HG03095 (cell line): ENCODE measurements at regions not wholly inside any gene's neighbourhood (a gene's known extent, or its start where the extent isn't known, plus 50 kb on each side); places are given as distances from the start of the nearest gene placed in this dataset.

ENCODE experiments used
- ATAC-seq: cut with Tn5 transposase; IDR thresholded peaks from one replicate; pipeline ENCODE4 v1.9.1; 2021; ENCODE audit warnings: moderate library complexity; ENCODE audit not compliant: unreplicated experiment

DNA sequence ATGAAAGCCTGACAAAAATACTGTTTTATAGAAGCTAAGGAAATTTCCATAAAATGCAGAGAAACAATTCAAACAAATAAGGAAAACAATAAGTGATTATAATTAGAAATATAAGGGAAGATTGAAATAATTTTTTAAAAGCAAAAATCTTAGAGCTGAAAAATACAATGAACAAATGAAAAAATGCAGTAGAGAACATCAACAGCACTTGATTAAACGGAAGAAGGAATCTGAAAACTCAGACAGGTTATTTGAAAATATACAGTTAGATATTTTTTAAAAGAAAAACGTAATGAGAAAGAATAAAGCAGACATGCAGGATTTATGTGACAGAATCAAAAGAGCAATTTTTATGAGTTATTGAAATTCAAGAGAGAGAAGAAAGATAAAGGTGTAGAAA is 279.1 kb upstream of the MAGI2 start:
- no peak for ATAC-seq

DNA sequence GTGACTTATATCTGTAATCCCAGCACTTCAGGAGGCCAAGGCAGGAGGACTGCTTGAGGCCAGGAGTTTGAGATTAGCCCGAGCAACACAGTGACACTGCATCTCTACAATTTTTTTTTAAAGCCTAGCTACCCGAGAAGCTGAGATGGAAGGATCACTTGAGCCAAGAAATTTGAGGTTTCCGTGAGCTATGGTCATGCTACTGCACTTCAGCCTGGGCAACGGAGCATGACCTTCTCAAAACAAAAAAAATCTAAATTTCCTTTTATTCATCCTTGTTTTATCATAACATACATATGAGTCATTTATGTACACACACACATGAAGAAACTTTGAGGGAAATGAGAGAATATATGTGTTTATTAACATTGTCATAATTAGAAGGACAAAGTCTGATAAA is 277.5 kb upstream of the MAGI2 start:
- no peak for ATAC-seq

DNA sequence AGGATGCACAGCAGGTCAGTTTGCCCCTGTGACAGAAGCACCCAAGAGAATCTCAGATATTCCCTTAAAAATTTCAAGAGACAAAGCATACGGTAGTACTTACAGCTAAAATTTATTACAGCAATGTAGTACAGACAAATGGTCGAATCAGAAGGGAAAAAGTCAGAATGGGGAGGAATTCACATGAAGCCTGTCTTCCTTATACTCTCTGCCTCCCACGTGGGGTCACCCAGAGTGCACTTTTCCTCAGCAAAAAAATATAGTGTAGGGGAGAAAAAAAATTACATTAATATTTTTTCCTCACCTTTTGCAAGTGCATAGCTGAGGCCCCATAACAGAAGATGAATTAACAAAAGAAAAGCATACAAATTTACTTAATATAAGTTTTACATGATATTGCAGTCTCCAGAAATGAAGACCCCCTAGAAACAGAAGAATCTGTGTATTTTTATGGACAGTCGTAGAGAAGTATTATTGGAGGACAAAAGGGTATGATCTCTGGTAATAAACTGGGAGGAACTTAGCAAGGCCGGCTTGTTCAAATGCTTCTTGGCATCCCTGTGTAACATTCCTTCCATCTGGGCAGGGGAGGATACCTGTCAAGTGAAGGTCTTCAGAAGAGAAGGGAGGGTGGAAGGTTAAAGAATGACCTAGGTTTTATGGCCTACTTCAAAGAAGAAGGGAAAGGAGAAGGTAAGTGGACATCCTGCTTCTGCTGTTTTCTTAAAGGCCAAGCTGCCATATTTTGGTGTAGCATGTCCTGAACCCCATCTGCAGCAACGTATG is 270.6 kb upstream of the MAGI2 start:
- no peak for ATAC-seq

DNA sequence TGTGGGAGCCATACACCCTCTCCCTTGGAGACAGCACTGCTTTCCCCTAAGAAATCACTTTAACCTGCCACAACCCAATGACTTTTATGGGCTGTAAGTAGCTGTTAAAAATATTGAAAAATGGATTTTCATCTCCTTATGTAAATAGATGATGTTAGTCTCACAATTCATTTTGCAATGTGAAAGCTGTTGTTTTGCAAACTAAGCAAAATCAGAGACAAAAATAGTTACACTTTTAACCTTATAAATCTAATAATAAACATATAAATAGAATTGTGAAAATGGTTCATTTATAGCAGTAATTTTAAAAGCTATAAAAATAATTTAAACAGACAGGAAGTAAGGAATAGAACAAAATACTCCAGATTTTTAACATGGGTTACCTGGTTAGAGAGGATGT is 268.8 kb upstream of the MAGI2 start:
- ATAC-seq = no peak

DNA sequence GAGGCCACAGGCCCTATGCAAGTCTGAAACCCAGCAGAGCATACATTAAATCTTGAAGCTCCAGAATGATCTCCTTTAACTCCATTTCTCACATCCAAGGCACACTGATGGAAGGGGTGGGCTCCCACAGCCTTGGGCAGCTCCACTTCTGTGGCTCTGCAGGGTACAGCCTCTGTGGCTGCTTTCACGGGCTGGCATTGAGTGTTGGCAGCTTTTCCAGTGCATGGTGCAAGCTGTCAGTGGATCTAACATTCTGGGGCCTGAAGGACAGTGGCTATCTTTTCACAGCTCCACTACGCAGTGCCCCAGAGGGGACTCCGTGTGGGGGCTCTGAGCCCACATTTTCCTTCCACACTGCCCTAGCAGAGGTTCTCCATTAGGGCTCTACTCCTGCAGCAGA is 265.7 kb upstream of the MAGI2 start:
- ATAC-seq = no peak

DNA sequence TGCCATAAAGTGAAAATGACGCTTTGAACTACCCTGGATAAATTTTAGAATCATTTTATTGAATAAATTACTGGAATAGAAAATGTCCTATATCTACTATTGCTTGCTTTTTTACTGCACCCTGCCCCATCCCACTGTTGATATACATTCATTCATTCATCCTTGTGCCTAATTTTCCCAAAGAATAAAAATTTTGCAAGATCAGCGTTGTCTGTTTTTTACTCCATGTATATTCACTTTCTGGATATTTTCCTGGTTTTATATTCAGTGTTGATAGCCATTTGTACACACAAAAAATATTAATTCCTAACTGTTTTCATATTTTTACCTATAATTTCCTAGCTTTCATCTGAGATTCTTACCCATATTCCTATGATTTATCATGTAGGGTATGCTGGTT is 262.9 kb upstream of the MAGI2 start:
- ATAC-seq = no peak

DNA sequence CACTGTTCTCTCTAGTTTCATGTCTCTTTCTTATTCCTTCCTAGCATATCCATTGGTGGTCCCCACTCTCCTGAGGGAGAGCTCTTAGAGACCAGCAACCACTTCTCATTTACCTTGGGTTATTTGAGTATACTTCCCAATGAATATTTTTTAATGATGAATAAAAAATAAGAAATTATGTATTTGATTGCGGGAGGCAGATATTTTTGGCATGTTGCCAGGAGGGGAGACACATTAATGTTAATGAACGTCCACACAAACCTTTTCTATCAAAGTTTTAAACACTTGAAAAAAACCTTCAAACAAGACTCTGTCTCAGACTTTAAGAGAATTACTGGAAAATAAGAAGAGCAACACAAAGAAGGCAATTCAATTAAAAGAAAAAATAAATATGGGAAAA is 260.6 kb upstream of the MAGI2 start:
- ATAC-seq = no peak

DNA sequence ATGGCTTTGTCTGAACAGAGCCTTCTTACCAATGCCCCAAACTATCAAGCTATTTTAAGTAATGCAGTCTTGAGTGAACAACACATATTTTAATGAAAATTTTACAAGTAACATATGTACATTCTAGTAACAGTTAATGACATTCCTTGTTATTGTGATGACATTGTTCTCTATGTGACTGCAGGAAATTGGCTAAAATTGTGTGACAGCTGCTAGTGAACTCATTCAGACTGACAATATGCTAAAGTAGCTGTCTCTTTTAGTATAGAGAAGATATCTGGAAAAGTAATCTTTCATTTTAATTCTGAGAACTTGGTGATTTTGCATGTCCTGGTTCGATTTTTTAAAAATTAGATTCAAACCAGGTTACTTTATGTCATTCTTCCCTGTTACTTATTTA is 259.8 kb upstream of the MAGI2 start:
- ATAC-seq = no peak

DNA sequence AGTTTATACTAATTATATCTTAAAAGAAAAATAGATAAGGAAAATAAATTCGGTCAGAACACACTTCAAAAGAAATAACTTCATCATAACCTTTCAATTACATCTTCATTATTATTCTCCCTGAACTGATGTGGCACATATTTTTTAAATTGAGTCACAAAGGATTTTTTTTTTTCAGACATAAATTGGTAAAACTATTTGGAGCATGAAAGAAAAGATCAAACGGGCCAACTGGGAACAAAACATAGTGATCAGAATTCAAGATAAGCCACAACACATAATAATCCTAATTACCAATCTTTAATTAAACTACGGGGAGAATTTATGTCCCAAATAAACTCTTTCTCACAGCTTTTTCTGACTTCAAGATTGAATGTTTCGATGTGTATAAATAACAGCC is 258.2 kb upstream of the MAGI2 start:
- ATAC-seq = no peak

DNA sequence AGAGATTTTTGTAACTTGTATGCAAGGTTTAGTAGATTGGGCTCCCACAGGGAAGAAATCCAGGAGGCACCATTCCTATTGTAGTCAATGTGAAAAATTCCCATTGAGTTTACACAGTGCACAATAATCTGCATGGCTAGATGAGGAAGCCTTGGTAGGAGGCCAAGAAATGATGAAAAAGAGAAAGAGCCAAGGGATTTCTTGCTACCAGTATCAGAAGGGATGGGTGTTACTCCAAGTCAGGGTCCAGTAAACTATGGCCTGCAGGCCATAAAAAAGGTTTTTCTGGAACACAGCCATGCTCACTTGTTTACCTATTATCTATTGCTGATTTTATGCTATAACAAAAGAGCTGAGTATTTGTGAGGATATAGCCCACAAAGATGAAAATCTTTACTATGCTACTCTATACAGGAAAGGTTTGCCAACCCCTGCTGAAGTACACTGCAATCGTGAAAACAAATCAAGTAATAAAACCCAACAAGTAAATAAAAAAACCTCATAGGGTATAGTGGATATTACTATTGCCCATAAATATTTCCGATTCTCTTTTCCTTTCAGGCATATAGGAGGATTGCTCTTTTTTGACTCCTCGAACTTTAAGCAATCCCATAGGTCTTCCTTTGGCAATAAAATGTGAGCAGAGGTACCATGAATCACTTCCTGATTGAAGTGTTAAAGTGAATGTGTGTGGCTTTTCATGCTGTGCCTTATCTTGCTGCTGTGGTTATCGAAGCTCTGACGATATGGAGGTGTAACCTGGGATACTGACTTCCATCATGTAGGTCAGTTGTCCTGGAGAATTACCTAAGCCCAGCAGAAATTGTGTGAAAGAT is 256.3 kb upstream of the MAGI2 start:
- ATAC-seq = no peak

DNA sequence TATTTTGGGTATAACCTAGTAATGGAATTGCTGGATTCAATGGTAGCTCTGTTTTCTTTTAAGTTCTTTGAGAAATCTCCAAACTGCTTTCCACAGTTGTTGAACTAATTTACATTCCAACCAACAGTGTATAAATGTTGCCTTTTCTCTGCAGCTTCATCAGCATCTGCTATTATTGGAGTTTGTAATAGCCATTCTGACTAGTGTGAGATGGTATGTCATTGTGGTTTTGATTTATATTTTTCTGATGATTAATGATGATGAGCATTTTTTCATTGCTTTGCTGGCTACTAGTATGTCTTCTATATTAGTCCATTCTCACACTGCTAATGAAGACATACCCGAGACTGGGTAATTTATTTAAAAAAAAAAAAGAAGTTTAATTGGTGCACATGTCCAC is 248.6 kb upstream of the MAGI2 start:
- no peak for ATAC-seq

DNA sequence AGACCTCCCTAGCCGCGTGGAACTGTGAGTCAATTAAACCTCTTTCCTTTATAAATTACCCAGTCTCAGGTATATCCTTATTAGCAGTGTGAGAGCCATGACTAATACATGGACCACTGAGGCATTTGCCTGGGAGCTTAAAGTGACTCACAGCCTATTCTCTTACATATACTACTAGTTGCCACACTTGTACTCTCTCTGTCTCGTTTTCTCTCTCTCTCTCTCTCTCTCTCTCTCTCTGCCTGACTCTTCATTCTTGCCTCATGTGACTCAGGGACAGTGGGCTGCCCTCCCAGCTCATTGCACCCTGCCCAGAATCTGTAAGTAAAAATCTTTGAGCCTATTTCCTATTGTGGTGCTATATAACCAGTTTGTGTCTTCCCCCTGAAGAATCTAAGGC is 238.5 kb upstream of the MAGI2 start:
- ATAC-seq = no peak

DNA sequence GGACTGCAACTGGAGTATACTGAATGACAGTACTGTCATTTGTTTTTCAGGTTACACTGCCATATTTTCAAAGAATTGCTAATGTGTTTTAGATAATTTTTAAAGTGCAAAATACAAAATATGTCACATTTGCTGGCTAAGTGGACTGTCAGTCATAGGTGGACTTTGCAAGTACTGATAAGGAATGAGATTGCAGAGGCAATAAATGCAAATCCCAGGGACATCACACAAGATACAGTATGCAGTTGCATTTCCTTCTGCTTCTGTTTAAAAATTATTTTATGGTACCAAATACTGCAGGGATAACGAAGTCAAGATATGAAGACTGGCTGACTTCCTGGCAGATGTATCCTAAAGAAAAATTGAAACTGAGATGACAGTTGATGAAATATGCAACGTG is 237.6 kb upstream of the MAGI2 start:
- ATAC-seq = no peak

DNA sequence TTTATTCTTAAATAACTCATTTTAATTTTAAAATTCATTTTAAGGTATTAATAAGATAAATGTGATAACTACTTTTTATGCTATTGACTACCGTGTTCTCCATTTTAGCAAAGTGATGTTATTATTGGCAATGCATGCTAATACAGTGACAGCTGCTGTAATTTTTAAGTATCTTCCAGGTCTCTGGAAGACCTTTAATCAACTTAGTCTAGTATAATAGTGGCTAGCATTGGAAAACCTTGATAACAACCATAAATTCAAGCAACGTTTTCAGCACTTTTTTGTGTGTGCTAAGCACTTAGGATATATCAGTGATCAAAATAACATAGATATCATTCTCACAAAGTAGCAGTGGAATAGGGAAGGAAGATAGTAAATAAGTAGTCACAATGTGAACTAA is 230.9 kb upstream of the MAGI2 start:
- ATAC-seq = no peak

DNA sequence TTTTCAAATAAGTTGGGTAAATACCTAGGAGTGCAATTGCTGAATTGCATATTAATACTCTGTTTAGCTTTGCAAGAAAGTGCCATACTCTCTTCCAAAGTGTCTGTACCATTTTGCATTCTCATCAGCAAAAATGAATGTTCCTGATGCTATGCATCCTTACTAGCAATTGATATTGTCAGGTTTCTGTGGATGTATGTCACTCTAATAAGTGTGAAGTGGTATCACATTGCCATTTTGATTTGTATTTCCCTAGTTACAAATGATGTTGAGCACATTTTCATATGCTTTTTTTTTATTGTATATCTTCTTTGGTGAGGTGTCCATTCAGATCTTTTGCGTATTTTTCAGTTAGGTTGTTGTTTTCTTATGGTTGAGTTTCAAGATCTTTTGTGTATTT is 230.4 kb upstream of the MAGI2 start:
- no peak for ATAC-seq

DNA sequence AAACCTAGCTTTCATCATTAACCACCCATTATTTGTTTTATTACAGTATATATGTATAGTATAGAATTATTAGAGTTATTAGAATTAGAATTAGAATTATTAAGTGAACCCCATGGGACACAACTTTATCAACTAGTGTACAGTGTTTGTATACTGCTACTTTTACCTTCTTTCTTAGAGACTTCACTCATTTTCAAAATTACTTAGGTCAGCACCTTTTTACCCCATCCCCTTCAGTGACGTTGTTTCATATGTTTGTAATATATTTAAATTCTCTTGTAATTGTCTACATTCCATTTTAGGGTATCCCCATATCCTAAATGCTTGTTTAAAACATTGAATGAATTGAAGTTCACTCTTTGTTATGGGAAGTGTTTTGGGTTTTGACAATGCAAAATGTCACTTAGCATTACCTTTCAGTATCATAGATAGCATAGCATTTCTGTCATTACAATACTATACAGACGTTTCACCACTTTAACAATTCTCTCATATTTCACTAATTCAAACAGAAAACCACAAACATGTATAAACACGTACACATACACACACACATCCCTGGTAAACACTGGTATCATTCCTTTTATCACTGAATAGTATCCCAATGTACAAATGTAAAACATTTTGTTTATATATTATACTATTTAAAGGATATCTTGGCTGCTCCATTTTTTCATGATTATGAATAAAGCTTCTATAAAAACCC is 229.9 kb upstream of the MAGI2 start:
- no peak for ATAC-seq

DNA sequence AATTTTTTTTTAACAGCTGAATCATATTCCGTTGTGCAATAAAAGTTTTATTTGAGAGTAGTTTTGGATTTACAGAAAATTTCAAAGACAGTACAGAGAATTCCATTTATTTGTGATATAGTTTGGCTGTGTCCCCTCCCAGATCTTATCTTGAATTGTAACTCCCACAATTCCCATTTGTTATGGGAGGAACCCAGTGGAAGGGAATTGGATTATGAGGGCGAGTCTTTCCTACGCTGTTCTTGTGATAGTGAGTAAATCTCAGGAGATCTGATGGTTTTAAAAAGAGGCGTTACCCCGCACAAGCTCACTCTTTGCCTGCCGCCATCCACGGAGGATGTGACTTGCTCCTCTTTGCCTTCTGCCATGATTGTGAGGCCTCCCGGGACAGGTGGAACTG is 228.0 kb upstream of the MAGI2 start:
- ATAC-seq = no peak

DNA sequence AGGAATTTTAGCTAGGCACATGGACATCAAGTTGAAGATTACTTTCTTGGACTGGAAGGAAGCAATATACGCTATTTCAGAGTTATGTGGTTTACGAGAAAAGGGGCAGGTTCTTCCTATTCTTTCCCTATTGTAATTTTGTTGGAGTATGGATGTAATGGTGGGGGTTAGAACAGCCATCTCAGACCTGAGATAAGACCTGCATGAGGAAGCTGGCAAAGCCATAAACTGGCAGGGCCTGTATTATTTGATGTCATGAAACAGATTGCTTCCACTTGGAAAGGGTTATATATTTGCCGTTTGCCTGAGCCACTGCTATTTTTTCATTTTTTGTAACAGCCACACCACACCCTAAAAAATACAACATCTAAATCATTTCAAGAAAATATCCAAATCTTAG is 220.5 kb upstream of the MAGI2 start:
- ATAC-seq = no peak

DNA sequence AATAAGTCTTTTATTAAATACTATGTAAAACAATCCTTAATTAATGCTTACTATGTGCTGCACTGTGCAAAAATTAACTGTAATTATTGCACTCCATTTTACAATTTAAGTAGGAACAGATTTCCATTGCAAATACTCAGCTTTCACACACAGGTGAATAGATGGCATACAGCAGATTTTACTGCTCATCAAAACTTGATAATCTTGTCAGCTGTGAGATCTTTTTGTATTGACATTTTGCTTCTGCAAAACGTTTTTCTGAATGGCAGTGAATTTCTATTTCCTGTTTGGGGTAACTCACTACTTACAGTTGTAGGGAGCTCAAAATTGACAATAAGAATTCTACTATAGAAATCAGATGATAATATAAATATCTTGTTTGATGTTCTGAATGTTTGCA is 220.0 kb upstream of the MAGI2 start:
- ATAC-seq = no peak

DNA sequence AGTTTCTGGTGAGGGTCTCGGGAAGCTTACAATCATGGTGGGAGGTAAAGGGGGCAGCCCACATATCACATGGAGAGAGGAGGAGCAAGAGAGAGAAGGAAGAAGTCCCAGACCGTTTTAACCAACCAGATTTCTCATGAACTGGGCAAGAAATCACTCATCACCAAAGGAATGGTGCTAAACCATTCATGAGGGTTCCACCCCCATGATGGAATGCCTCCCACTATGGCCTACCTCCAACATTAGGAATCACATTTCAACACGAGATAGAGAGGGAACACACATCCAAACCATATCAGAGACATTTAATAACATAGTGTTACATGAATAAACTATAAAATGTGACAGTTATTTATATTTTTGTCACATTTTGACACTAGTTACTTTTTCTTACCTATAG is 214.8 kb upstream of the MAGI2 start:
- ATAC-seq = no peak

DNA sequence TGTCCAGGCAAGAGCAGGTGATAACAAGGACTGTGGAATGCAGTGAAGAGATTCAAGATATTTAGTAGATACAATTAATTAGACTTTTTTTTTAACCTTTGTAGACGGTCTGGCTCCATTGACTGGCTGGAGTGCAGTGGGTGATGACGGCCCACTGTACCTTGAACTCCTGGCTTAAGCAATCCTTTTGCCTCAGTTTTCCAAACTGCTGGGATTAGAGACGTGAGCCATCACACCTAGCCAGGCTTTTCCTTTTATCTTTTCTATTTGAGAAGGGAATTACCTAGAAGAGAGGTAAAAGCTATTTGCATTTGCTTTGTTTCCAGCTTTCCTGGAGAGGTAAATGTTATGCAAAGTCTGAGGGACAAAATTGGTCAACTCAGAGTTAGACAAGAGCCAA is 213.0 kb upstream of the MAGI2 start:
- ATAC-seq = no peak
